RWPE1 (cell line): ENCODE measurements at regions not wholly inside any gene's neighbourhood (a gene's known extent, or its start where the extent isn't known, plus 50 kb on each side); places are given as distances from the start of the nearest gene placed in this dataset.

ENCODE experiments used
- CTCF ChIA-PET: fragments of 350-600 bp; sonication (Branson Sonifier 250); formaldehyde crosslinking; extraction: SDS; loops from one replicate; lab custom pipeline; 2021; lab: Yijun Ruan, JAX
- POLR2A ChIA-PET: fragments of 400-600 bp; formaldehyde crosslinking; extraction: SDS; loops from one replicate; lab custom pipeline; 2020; ENCODE audit warnings: antibody characterized with exemption; ENCODE audit not compliant: low non-redundant PET; lab: Yijun Ruan, JAX
- DNase-seq: peaks from one replicate; pipeline ENCODE4 v3.0.0; 2012; ENCODE audit warnings: low spot score
- H3K27ac ChIP-seq: fragments of 450-650 bp; 2 replicates; pipeline ENCODE4 v1.5.1; 2017
- TF ChIP-seq, protein P1 (sequence below): fragments of 450-650 bp; conservative IDR thresholded peaks from 2 replicates; pipeline ENCODE4 v1.5.1; 2017; ENCODE audit warnings: low read depth, mild to moderate bottlenecking

DNA sequence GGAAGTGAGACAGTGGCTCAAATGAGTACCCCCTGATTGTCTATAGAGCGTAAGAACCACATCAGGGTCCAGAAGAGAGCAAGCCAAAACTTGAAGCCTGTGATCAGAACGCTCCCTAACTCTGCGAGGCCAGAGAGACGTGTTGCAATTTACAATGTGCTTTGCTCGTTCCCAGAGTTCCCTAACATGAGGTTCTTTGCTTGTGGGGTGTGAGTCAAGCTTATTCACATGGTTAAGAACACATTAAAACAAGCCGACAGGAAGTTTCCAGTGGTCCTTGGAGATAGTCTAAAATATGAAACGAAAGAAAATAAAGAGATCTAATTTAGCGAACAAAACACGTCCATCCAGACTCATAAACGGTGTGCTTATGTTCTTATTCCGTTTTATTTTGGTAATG lies 702.3 kb downstream of the TRIML1 start:
- DNase-seq, result peak; percentile 7
- TF ChIP-seq, protein P1, sequence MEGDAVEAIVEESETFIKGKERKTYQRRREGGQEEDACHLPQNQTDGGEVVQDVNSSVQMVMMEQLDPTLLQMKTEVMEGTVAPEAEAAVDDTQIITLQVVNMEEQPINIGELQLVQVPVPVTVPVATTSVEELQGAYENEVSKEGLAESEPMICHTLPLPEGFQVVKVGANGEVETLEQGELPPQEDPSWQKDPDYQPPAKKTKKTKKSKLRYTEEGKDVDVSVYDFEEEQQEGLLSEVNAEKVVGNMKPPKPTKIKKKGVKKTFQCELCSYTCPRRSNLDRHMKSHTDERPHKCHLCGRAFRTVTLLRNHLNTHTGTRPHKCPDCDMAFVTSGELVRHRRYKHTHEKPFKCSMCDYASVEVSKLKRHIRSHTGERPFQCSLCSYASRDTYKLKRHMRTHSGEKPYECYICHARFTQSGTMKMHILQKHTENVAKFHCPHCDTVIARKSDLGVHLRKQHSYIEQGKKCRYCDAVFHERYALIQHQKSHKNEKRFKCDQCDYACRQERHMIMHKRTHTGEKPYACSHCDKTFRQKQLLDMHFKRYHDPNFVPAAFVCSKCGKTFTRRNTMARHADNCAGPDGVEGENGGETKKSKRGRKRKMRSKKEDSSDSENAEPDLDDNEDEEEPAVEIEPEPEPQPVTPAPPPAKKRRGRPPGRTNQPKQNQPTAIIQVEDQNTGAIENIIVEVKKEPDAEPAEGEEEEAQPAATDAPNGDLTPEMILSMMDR, result no peak
- POLR2A ChIA-PET, result no interaction called here
- no peak overlapping the region for H3K27ac ChIP-seq
- CTCF ChIA-PET, result no interaction called here

DNA sequence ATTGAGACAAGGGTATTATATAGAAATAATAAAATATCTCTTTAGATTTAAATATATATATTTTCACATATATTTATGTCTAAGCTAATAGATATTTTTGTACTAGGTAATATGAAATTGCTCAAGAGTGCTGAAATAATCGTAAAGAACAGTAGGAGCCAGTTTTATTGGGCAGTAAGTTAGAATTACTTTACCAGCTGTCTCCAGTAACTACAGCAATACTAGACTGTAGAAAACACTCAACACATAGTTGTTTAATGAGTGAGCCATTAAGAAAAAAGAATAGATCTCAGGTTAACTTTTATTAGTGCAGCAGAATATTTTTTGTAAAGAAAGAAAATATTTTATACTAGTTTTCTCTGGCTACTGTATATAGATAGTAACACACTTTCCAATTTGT lies 715.2 kb downstream of the TRIML1 start:
- no peak overlapping the region for H3K27ac ChIP-seq
- TF ChIP-seq, protein P1, result no peak
- ChIA-PET CTCF (no interaction called here), POLR2A (no interaction called here)
- no peak for DNase-seq

DNA sequence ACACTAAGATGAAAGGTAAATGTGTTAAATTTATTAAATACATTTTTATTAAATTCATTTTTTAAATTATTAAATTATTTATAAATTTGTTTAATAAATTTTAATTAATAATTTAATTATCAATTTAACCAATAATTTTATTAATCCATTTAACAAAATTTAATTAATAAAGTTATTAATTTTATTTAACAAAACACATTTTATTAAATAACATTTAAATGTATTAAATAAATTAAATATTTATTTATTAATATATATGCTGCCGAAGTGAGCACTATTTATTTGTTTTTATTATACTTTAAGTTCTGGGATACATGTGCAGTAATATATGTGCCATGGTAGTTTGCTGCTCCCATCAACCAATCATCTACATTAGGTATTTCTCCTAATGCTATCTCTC lies 719.5 kb downstream of the TRIML1 start:
- DNase-seq, result no peak
- ChIA-PET POLR2A (no interaction called here), CTCF (no interaction called here)
- no peak overlapping the region for H3K27ac ChIP-seq
- TF ChIP-seq, protein P1, result no peak

DNA sequence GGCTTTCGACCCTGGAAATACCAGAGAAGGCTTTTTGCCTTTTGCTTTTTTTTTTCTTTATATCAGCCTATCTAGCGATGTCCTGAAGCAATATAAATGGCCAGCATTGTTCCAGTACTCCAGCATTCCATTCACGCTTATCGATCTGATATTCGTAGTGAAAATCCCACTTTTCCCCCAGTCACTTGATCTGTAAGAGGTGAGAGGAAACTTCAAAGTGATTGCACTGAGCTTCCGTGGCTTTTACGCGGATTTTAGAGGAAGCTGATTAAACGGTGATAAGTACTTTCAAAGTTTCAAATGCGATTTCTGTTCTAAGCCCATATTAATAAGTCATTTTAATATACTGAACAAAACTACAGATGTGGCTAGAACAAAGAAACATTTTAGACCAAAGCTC lies 725.5 kb downstream of the TRIML1 start:
- no peak overlapping the region for H3K27ac ChIP-seq
- DNase-seq, result no peak
- TF ChIP-seq, protein P1, result no peak
- ChIA-PET POLR2A (no interaction called here), CTCF (no interaction called here)

- POLR2A ChIA-PET, result no interaction called here
- TF ChIP-seq, protein P1, result no peak
- CTCF ChIA-PET, result no interaction called here
These were observed 728.6 kb downstream of the TRIML1 start for GRCh38 chr4:188867796-188868195.

GRCh38 chr4:188869581-188869980 lies 730.3 kb downstream of the TRIML1 start:
- H3K27ac ChIP-seq, result no peak overlapping the region
- DNase-seq, result no peak
- POLR2A ChIA-PET, result no interaction called here
- CTCF ChIA-PET, result no interaction called here
- TF ChIP-seq, protein P1, result no peak

More at GRCh38 chr4:188867796-188868195, 728.6 kb downstream of the TRIML1 start:
- DNase-seq, result peak; percentile 4
- H3K27ac ChIP-seq, result no peak overlapping the region

- no peak overlapping the region for H3K27ac ChIP-seq
- DNase-seq, result no peak
- ChIA-PET CTCF (no interaction called here), POLR2A (no interaction called here)
- TF ChIP-seq, protein P1, result no peak
These were observed 733.6 kb downstream of the TRIML1 start for GRCh38 chr4:188872809-188873208.
